HG02588 (cell line): ENCODE measurements at regions not wholly inside any gene's neighbourhood (a gene's known extent, or its start where the extent isn't known, plus 50 kb on each side); places are given as distances from the start of the nearest gene placed in this dataset.
"Not testable (repeated sequence)": the region's sequence is repeated elsewhere in the genome, so short reads cannot be mapped to it uniquely, and the experiment has no call there.

Source experiments
- ATAC-seq: cut with Tn5 transposase; IDR thresholded peaks from one replicate; pipeline ENCODE4 v1.9.1; 2021; ENCODE audit warnings: mild to moderate bottlenecking, moderate library complexity; ENCODE audit not compliant: unreplicated experiment

DNA sequence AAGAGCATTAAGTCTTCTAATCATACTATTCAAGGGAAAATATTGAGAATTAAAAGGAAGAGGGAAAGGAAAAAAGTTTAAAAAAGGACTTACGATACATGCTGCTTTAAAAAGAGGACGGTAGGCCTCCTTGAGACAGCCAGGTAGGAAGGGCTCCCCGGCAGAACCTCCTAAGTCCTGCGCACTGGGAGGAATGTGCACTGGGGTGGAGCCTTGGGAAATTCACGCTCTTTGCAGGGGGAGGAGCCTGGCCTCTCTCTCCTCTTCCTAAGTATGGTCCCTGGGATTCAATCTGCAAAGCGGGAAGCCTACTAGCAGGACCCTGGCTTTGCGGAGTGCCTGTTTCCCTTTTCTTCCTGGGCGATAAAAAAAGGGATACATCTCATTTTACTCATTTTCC, 553.0 kb downstream of the RPS29 start:
- no peak for ATAC-seq

DNA sequence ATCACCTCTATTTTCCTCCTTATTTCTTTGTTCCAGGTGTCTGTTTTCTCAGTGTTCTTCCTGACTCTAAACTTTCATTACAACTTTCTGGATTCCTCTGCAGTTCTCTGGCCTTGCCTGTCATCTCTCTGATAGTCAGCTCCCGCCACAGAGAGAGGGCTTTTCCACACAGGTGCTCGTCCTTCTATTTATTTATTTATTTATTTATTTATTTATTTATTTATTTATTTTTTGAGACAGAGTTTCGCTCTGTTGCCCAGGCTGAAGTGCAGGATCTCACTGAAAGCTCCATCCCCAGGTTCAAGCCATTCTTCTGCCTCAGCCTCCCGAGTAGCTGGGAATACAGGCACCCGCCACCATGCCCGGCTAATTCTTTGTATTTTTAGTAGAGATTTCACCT, 554.5 kb downstream of the RPS29 start:
- not testable (repeated sequence) for ATAC-seq

DNA sequence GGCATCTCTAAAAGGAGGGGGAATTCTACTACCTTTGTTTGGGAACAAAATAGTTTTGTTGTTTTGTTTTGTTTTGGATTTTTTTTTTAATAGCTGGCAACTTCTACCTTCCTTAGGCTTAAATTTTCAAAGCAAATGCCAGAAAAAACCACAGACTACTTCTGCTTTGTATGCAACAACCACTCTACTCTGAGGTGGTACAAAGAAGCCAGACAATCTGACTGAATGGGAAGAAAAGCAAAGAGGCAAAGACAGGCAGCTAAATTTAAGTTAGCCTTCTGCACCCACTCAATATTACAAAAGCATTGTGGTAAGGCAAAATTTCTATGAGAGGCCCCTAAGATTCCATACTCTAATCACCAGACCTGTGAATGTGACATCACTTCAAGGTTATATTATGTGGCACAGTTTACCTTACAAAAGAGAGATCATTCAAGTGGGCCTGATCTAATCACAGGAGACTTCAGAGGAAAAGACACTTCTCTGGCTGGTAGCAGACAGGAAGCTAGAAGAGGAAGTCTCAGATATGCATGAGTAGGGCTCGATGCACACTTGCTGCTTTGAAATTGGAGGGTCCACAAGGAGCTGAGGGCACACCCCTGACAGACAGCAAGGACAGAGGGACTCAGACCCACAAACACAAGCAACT, 566.6 kb downstream of the RPS29 start:
- no peak for ATAC-seq

GRCh38 chr14:49017447-49017846, 568.7 kb downstream of the RPS29 start:
- ATAC-seq, result no peak

- no peak for ATAC-seq
Observed at GRCh38 chr14:49016381-49016780, 569.8 kb downstream of the RPS29 start.

DNA sequence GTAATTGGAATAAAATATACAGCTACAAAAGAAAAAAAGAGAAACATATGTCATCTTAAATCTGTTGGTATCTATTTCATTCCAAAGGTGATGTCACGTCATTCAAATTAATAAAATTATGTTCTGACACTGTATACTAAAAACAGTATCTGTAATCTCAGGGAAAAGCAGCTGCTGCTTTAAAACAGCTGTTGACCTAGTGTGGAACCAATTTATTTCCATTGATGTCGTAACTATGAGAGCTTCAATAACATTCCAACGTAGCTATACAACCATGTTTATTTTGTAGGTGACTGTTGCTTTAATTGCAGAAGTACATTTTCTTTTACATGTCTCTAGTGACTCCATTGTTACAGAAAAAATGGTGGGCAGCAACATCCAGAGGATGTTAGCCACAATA, 571.7 kb downstream of the RPS29 start:
- ATAC-seq, result no peak

- no peak for ATAC-seq
Observed at GRCh38 chr14:49008363-49008762, 577.8 kb downstream of the RPS29 start.

- ATAC-seq, result no peak
Observed at GRCh38 chr14:48991141-48991540, 595.0 kb downstream of the RPS29 start.

- ATAC-seq, result no peak
Observed at GRCh38 chr14:48983351-48983888, 602.8 kb downstream of the RPS29 start.

GRCh38 chr14:48974994-48975393, 611.2 kb downstream of the RPS29 start:
- ATAC-seq, result no peak

- ATAC-seq, result no peak
Observed at GRCh38 chr14:48973151-48973550, 613.0 kb downstream of the RPS29 start.

DNA sequence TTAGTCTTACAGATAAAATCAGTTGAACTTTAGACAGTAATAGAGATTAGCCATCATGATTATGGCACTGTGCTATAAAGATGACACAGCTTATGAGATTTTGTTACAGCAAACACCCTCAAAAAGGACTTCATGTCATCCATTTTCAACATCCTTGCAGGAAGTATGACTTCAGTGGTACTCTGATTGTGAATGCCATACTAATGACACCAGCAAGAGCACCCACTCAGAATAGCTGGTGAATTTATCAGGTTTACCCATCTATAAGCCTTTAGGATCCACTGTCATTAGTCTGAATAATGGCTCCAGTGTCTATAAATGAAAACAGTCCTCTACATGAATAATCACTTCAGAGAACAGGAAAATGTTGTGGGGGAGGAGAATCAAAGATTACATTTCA, 615.2 kb downstream of the RPS29 start:
- no peak for ATAC-seq

DNA sequence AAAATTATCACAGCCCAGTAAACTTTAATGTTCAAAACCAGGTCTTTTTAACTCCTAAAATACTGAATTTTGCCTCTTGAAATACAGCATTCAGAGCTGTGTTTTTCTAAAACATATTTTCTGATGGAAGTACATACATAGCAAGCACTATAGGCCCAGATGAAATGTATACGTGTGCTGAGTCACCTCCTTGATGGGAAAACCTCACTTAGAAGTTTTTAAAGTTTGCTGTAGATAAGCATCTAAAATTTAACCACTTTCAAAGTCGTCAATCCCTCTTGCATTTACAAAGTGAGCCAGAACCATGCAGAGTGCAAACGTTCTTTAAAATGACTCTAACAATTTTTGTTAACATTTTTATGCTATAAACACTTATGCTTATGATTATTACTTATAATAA, 618.8 kb downstream of the RPS29 start:
- no peak for ATAC-seq

GRCh38 chr14:48963231-48963790, 622.9 kb downstream of the RPS29 start:
- ATAC-seq, result no peak

- no peak for ATAC-seq
Observed at GRCh38 chr14:48957486-48957885, 628.7 kb downstream of the RPS29 start.

DNA sequence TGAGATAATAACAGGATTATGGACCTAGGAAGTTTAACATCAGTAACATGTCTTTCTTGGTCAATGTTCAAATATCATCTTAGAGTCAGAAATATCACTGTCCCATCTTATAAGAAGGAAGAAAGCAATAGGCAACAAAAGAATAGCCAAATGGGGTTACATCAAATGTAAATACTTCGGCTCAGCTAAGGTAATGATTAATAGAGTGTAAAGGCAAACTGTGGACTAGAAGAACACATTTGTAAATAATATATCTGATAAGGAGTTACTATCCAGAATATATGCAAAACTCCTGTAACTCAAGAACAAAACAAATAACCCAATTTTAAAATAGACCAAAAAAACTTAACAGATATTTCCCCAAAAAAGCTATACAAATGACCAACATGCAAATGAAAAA, 630.3 kb downstream of the RPS29 start:
- ATAC-seq, result no peak

DNA sequence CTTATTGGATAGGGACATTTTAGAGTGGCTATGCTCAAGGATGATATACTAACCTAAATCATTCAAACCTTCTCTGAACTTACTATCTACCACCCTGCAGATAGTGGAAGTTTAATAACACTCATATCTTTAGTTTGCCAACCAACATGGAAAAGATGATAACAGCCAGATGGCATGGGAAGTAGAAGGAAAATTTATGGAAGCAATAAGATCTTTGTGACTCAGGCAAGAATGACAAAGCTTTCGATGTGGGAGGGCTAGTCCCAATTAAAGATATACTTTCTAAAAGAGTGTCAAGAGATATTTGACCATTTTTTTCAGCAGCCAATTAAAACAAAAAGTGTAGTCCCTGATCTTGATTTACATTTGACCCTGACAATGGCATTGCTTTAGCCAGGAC, 631.7 kb downstream of the RPS29 start:
- ATAC-seq, result no peak

GRCh38 chr14:48944809-48945208, 641.4 kb downstream of the RPS29 start:
- ATAC-seq, result no peak

DNA sequence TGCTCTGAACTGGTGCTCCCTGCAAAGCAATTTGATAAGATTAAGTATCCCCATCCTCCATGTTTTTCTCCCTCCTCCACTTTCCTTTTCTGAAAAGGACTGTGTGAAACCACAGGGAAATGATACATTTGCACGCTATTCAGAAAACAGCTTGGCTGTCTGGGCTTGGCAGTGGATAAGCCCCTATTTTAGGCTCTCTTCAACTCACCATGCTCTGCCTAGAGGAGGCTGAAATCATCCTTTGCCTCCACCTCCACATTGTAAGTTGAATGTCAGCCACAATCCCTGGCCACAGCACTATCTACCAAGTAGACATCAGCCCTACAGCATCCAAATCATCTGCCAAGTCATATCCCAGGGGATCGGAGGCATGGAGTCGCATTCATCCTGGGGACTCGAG, 642.3 kb downstream of the RPS29 start:
- no peak for ATAC-seq

DNA sequence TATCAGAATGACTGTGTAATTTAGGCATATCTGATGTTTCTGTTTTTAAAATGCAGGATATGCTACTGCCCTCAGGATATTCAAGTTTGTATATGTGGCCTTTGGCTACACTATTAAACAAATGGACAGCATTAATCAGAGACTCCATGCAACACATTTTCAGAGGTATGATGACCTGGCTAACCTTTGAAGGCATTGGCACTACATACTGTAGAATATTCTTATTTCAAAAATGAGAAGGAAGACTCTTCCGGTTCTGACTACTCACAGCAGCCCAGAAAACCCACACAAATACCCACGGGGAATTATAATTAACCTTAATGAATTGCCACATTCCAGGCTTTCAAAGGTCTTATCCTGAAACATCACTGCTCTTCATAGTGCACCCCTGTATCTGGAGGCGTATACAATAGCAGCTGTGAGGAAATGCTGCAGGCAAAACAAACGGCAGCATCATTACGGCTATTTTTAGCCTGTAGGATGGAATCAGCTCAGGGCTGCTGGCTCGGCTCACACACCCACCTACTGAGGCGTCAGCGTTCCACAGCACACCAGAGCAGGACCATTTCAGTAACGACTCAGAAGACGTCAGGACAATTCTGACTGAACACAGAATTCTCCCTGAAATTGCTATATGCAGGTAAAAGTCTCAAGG, 648.5 kb downstream of the RPS29 start:
- no peak for ATAC-seq

DNA sequence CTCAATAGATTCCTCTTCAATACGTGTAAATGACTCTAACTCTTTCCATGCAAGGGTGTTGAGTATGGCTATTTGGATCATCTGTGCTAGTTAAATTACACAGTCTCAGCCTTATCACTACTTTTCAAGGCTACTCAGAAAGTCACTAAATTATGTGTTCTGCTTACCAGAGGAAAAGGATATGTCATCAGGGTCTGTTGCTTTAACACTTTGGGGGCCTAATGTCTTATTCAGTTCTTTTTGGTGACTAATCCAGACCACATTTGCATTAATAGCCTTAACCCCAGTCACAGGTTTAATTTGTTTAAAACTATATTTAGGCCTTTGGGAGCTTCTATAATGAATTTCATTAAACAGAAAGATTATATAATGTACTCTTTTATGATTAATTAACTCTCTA, 649.3 kb downstream of the RPS29 start:
- ATAC-seq, result no peak

GRCh38 chr14:48936362-48936761, 649.8 kb downstream of the RPS29 start:
- ATAC-seq, result no peak
